H1 (cell line): ENCODE measurements at regions not wholly inside any gene's neighbourhood (a gene's known extent, or its start where the extent isn't known, plus 50 kb on each side); places are given as distances from the start of the nearest gene placed in this dataset.

Experiments
- CTCF ChIA-PET: fragments of 300-600 bp; sonication (Branson Sonifier 250); formaldehyde crosslinking; loops from one replicate; lab custom pipeline; 2021; ENCODE audit not compliant: partially characterized antibody; lab: Charles Lee
- POLR2A ChIA-PET: fragments of 300-600 bp; sonication (Branson Sonifier 250); formaldehyde crosslinking; loops from one replicate; lab custom pipeline; 2021; ENCODE audit warnings: inconsistent platforms; ENCODE audit not compliant: partially characterized antibody; lab: Charles Lee
- DNase-seq, 2 experiments: peaks; one replicate each; pipeline versions ENCODE4 v3.0.0 to v3.0.0-alpha.2; 2010 to 2022; ENCODE audit warnings: low spot score in 2 of 2, low read depth in 1 of 2, mixed read lengths in 1 of 2
- FAIRE-seq: peaks from 2 replicates; lab custom pipeline; 2011; peaks lifted over from hg19 to GRCh38; lab: Jason Lieb, UNC
- H2AFZ ChIP-seq: 2 replicates; pipeline ENCODE4 v1.8.1; 2012; ENCODE audit warnings: low read length, inconsistent platforms
- H2AK5ac ChIP-seq: 2 replicates; pipeline ENCODE4 v1.6.1; 2013; ENCODE audit warnings: low read depth, low read length
- H2BK120ac ChIP-seq: replicated peaks from 2 replicates; pipeline ENCODE3; 2013; ENCODE audit warnings: low read depth, low read length, inconsistent platforms
- H2BK12ac ChIP-seq: 2 replicates; pipeline ENCODE4 v1.6.1; 2013; ENCODE audit warnings: low read depth, low read length
- H2BK15ac ChIP-seq: 2 replicates; pipeline ENCODE4 v1.6.1; 2013; ENCODE audit warnings: low read length
- H2BK20ac ChIP-seq: 2 replicates; pipeline ENCODE4 v1.6.1; 2013; ENCODE audit warnings: low read length
- H2BK5ac ChIP-seq: 2 replicates; pipeline ENCODE4 v1.6.1; 2013; ENCODE audit warnings: low read depth, low read length
- H3K14ac ChIP-seq: 2 replicates; pipeline ENCODE4 v1.6.1; 2013; ENCODE audit warnings: inconsistent platforms; ENCODE audit not compliant: insufficient read length
- H3K18ac ChIP-seq: 2 replicates; pipeline ENCODE4 v1.6.1; 2013; ENCODE audit warnings: low read length; ENCODE audit errors: extremely low read depth
- H3K23ac ChIP-seq: 2 replicates; pipeline ENCODE4 v1.6.1; 2013; ENCODE audit warnings: inconsistent platforms; ENCODE audit not compliant: insufficient read length
- H3K23me2 ChIP-seq: 2 replicates; pipeline ENCODE4 v1.6.1; 2013; ENCODE audit warnings: low read depth, low read length
- H3K27ac ChIP-seq: 2 replicates; pipeline ENCODE4 v1.6.1; 2011; ENCODE audit warnings: low read depth, low read length, inconsistent platforms
- H3K27me3 ChIP-seq, 4 experiments: replicated peaks in 1 of 4; 1 replicate in 1 of 4; 2 replicates in 3 of 4; pipeline versions ENCODE4 v1.6.1 to v1.8.1; 2011 to 2013; ENCODE audit warnings: low read length in 3 of 4, mild to moderate bottlenecking in 3 of 4, inconsistent platforms in 2 of 4, mixed read lengths in 2 of 4, moderate library complexity in 1 of 4; ENCODE audit not compliant: control insufficient read depth in 3 of 4, insufficient read depth in 3 of 4; ENCODE audit errors: extremely low read depth in 1 of 4
- H3K36me3 ChIP-seq, 4 experiments: 2 replicates each; pipeline versions ENCODE4 v1.6.1 to v1.8.1; 2011 to 2013; ENCODE audit warnings: mild to moderate bottlenecking in 4 of 4, low read length in 3 of 4, moderate library complexity in 2 of 4, control low read depth in 1 of 4, inconsistent platforms in 1 of 4; ENCODE audit not compliant: insufficient read depth in 4 of 4, control insufficient read depth in 2 of 4
- H3K4ac ChIP-seq: replicated peaks from 2 replicates; pipeline ENCODE3; 2013; ENCODE audit warnings: low read length, low read depth, mixed read lengths, inconsistent platforms; ENCODE audit not compliant: insufficient read length
- H3K4me1 ChIP-seq, 4 experiments: replicated peaks in 1 of 4; 1 replicate in 1 of 4; 2 replicates in 3 of 4; pipeline versions ENCODE4 v1.6.1 to v1.8.1; 2011 to 2013; ENCODE audit warnings: low read length in 3 of 4, inconsistent platforms in 2 of 4, mixed read lengths in 1 of 4; ENCODE audit not compliant: insufficient read depth in 4 of 4, control insufficient read depth in 3 of 4
- H3K4me2 ChIP-seq, 2 experiments: 2 replicates each; pipeline versions ENCODE4 v1.6.1 to v1.8.1; 2011 to 2013; ENCODE audit warnings: low read depth in 2 of 2, low read length in 2 of 2, control low read depth in 1 of 2, inconsistent platforms in 1 of 2, mild to moderate bottlenecking in 1 of 2; ENCODE audit not compliant: insufficient read depth in 1 of 2
- H3K4me3 ChIP-seq, 4 experiments: fragments of 200-600, 300-600 bp in 1 of 4; sonication (generic), shearing (Covaris generic), sonication (Bioruptor Twin) in 1 of 4; 2 replicates each; pipeline versions ENCODE4 v1.5.1 to v1.8.1; 2011 to 2016; ENCODE audit warnings: low read length in 4 of 4, low read depth in 3 of 4, control low read depth in 2 of 4, inconsistent platforms in 2 of 4, mild to moderate bottlenecking in 2 of 4, mixed read lengths in 1 of 4, moderate library complexity in 1 of 4; ENCODE audit not compliant: insufficient read depth in 2 of 4; ENCODE audit errors: extremely low read depth in 1 of 4
- H3K56ac ChIP-seq: replicated peaks from 2 replicates; pipeline ENCODE3; 2013; ENCODE audit warnings: low read depth, mild to moderate bottlenecking, mixed read lengths, low read length, inconsistent platforms; ENCODE audit not compliant: insufficient read length
- H3K79me1 ChIP-seq: 2 replicates; pipeline ENCODE4 v1.6.1; 2013; ENCODE audit warnings: low read depth, low read length, control low read depth
- H3K79me2 ChIP-seq, 2 experiments: 2 replicates each; pipeline versions ENCODE4 v1.6.1 to v1.8.1; 2012 to 2013; ENCODE audit warnings: low read length in 2 of 2, mild to moderate bottlenecking in 2 of 2, inconsistent platforms in 1 of 2; ENCODE audit not compliant: insufficient read depth in 2 of 2, control insufficient read depth in 1 of 2
- H3K9ac ChIP-seq, 4 experiments: replicated peaks in 1 of 4; 1 replicate in 1 of 4; 2 replicates in 3 of 4; pipeline versions ENCODE4 v1.6.1 to v1.8.1; 2011 to 2013; ENCODE audit warnings: low read depth in 3 of 4, low read length in 3 of 4, control low read depth in 2 of 4, mild to moderate bottlenecking in 2 of 4, moderate library complexity in 2 of 4, inconsistent platforms in 1 of 4; ENCODE audit errors: extremely low read depth in 1 of 4
- H3K9me3 ChIP-seq, 2 experiments: 2 replicates each; pipeline versions ENCODE4 v1.6.1 to v1.8.1; 2012 to 2013; ENCODE audit warnings: mild to moderate bottlenecking in 2 of 2, moderate library complexity in 2 of 2, control low read depth in 1 of 2, inconsistent platforms in 1 of 2, low read depth in 1 of 2, low read length in 1 of 2, mixed read lengths in 1 of 2; ENCODE audit not compliant: insufficient read depth in 2 of 2
- H4K20me1 ChIP-seq, 2 experiments: replicated peaks in 1 of 2; 2 replicates each; pipeline versions ENCODE3 to v1.8.1; 2011 to 2013; ENCODE audit warnings: inconsistent platforms in 2 of 2, low read length in 2 of 2, mild to moderate bottlenecking in 1 of 2; ENCODE audit not compliant: insufficient read depth in 2 of 2, control insufficient read depth in 1 of 2
- H4K5ac ChIP-seq: 2 replicates; pipeline ENCODE4 v1.6.1; 2013; ENCODE audit warnings: low read length, low read depth, mixed read lengths, inconsistent platforms; ENCODE audit not compliant: insufficient read length
- H4K8ac ChIP-seq: 2 replicates; pipeline ENCODE4 v1.8.0; 2013; ENCODE audit warnings: mild to moderate bottlenecking, moderate library complexity, low read length, inconsistent platforms; ENCODE audit not compliant: insufficient read depth; ENCODE audit errors: extremely low read depth
- H4K91ac ChIP-seq: replicated peaks from 2 replicates; pipeline ENCODE3; 2013; ENCODE audit warnings: low read length, mixed read lengths, inconsistent platforms; ENCODE audit not compliant: insufficient read length
- ASH2L ChIP-seq: fragments of 200-600, 300-600 bp; sonication (generic); IDR thresholded peaks from one replicate; pipeline ENCODE4 v1.7.1; 2017; ENCODE audit warnings: low read length
- POLR2A ChIP-seq, 2 experiments: IDR thresholded peaks; 1 replicate in 1 of 2; 2 replicates in 1 of 2; pipeline ENCODE4 v1.6.1; 2011; ENCODE audit warnings: low read depth in 2 of 2, low read length in 2 of 2, mild to moderate bottlenecking in 2 of 2; ENCODE audit errors: control extremely low read depth in 1 of 2

DNA sequence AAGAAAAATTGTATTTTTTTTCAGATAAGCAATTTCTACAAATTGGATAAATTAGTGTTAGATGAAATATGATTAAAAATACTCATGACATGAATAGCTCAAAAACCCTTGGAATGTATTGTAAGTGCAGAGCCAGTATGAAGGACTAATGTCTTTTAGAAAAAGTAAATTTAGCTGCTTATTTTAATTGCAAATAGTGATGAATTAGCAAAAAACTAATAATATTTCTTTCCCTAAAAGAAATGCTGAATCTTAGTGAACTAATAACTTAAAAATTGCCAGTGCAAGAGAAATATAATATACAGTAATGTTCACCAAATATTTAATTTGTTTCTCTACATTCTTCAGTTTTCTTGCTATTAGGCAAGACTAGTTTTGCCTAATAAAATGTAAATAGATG lies 72.4 kb downstream of the RND3 start:
- 0 out of 4 replicates have a peak, but pooled peaks cover 0 to 6% of the 10 kb centered on the region in 2 experiments for H3K9me3 ChIP-seq
- no peak overlapping the region for H3K27ac ChIP-seq
- H3K27me3 ChIP-seq, result no peaks in the 10 kb centered on the region
- no peak overlapping the region for H2BK20ac ChIP-seq
- no peaks in the 10 kb centered on the region; the same call in 1 of the 2 replicates for H3K23me2 ChIP-seq
- H3K4me3 ChIP-seq, result no peak overlapping the region
- H3K9ac ChIP-seq, result no peak overlapping the region
- H4K20me1 ChIP-seq, result no peaks in the 10 kb centered on the region
- no peaks in the 10 kb centered on the region for H3K79me2 ChIP-seq
- FAIRE-seq, result no peak
- no peak overlapping the region for H3K18ac ChIP-seq
- no peak overlapping the region for H4K91ac ChIP-seq
- no peak overlapping the region for H4K5ac ChIP-seq
- no peaks in the 10 kb centered on the region for H3K36me3 ChIP-seq
- H3K14ac ChIP-seq, result no peak overlapping the region
- TF ChIP-seq POLR2A (IDR thresholded peaks at IDR 0.05; ENCODE audit: control extremely low read depth in 1 of 2, low read depth in 2 of 2, low read length in 2 of 2), result no peak
- no peak for TF ChIP-seq ASH2L
- TF ChIP-seq, all 59 proteins: peak for 0
- Histone ChIP-seq H2BK12ac (no peak overlapping the region), H2BK120ac (no peak overlapping the region), H3K4ac (no peak overlapping the region), H4K8ac (no peak overlapping the region), H2BK5ac (no peak overlapping the region), H3K23ac (no peak overlapping the region), H3K79me1 (no peaks in the 10 kb centered on the region), H2AK5ac (no peak overlapping the region), H3K56ac (no peak overlapping the region), H3K4me1 (peaks cover 3 to 7% (median 5%) of the 10 kb centered on the region in 4 experiments; a peak in 3 of 7 replicates), H2AFZ (no peak overlapping the region), H3K4me2 (no peak overlapping the region), H2BK15ac (no peak overlapping the region)
- POLR2A ChIA-PET, result no interaction called here
- DNase-seq, result no peak
- CTCF ChIA-PET, result no interaction called here
